ENCODE measurements at regions not wholly inside any gene's neighbourhood (a gene's known extent, or its start where the extent isn't known, plus 50 kb on each side); places are given as distances from the start of the nearest gene placed in this dataset.

DNA sequence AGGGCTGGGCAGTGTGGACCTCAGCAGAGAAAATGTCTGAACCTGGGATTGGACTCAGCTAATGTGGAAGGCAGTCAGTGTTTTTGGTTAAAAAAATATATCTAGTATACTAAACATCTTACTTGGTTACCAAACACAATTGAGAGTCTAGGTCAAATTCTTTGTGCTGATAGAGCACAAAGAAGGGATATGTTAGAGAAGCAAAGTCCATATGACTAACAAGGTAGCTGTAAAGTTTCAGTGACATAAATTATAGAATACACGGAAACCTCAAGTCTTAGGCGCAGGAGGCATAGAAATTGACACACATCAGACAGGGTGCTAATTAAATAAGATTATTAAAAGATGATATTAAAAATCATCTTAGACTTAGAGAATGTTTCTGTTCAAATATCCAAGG is 718.3 kb downstream of the TLR4 start:
- no peak for DNase-seq
- WGBS, 2 donors, result 84 to 90% methylated on average over 2 of the region's 2 CpGs

DNA sequence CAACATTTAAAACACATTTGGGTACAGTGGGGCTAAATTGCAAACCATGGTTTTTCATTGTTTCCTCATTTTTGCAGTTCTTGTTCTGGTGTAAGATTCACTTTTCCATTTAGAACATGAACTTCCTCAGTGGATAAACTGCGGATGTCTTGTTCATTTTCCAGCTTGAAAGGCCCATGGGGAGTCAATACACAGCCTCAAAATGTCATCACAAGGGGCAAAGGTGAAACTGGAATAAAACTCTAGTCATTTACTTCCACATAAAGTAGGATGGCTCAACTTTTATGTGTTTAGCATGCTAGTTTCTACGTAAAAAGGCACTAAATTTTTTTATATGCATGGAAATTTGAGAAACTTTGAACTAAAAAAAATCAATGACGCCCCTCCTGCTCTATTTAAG is 718.8 kb downstream of the TLR4 start:
- Histone ChIP-seq H3K27ac (no peak overlapping the region), H3K9me3 (no peaks in the 10 kb centered on the region), H3K36me3 (no peaks in the 10 kb centered on the region), H3K4me1 (no peaks in the 10 kb centered on the region), H3K4me3 (no peak overlapping the region), H3K27me3 (no peaks in the 10 kb centered on the region)
- WGBS, 2 donors, result 67 to 84% methylated on average over 3 of the region's 3 CpGs
- TF ChIP-seq, protein P1, sequence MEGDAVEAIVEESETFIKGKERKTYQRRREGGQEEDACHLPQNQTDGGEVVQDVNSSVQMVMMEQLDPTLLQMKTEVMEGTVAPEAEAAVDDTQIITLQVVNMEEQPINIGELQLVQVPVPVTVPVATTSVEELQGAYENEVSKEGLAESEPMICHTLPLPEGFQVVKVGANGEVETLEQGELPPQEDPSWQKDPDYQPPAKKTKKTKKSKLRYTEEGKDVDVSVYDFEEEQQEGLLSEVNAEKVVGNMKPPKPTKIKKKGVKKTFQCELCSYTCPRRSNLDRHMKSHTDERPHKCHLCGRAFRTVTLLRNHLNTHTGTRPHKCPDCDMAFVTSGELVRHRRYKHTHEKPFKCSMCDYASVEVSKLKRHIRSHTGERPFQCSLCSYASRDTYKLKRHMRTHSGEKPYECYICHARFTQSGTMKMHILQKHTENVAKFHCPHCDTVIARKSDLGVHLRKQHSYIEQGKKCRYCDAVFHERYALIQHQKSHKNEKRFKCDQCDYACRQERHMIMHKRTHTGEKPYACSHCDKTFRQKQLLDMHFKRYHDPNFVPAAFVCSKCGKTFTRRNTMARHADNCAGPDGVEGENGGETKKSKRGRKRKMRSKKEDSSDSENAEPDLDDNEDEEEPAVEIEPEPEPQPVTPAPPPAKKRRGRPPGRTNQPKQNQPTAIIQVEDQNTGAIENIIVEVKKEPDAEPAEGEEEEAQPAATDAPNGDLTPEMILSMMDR (IDR thresholded peaks at IDR 0.05), result no peak
- TF ChIP-seq POLR2A (IDR thresholded peaks at IDR 0.05), result no peak
- intact Hi-C loops (cut with DNase I), result no loop called here
- no peak for DNase-seq

More for the DNA sequence above, 718.3 kb downstream of the TLR4 start:
- Histone ChIP-seq H3K4me3 (no peak overlapping the region), H3K4me1 (no peaks in the 10 kb centered on the region), H3K27ac (no peak overlapping the region), H3K36me3 (no peaks in the 10 kb centered on the region), H3K27me3 (no peaks in the 10 kb centered on the region), H3K9me3 (no peaks in the 10 kb centered on the region)
- TF ChIP-seq, protein P1 (IDR thresholded peaks at IDR 0.05), result no peak
- TF ChIP-seq POLR2A (IDR thresholded peaks at IDR 0.05), result no peak
- intact Hi-C loops (cut with DNase I), result no loop called here

DNA sequence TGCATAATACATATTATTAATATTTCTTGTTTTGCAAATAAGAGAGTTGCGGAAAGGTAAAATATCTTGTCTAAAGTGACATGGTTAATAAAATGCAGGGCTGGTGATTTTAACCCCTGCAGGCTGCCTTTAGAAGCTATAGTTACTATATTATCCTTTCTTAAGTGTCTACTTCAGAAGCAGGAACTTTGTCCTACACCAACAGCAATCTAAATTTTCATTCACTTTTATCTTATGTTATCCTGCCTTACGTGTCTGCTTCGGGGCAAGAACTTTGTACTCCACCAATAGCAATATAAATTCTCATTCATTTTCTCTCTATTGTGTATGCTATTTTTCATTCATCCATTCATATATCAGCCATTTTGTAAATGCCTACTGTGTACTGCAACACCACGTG is 719.5 kb downstream of the TLR4 start:
- no peak for DNase-seq
- no peaks in the 10 kb centered on the region for H3K36me3 ChIP-seq
- H3K4me3 ChIP-seq, result no peak overlapping the region
- no peaks in the 10 kb centered on the region for H3K9me3 ChIP-seq
- WGBS, 2 donors, result 82 to 83% methylated on average over 4 of the region's 4 CpGs
- intact Hi-C loops (cut with DNase I), result no loop called here
- H3K27ac ChIP-seq, result no peak overlapping the region
- no peaks in the 10 kb centered on the region for H3K27me3 ChIP-seq
- no peak for TF ChIP-seq POLR2A (IDR thresholded peaks at IDR 0.05)
- TF ChIP-seq, protein P1 (IDR thresholded peaks at IDR 0.05), result no peak
- no peaks in the 10 kb centered on the region for H3K4me1 ChIP-seq

DNA sequence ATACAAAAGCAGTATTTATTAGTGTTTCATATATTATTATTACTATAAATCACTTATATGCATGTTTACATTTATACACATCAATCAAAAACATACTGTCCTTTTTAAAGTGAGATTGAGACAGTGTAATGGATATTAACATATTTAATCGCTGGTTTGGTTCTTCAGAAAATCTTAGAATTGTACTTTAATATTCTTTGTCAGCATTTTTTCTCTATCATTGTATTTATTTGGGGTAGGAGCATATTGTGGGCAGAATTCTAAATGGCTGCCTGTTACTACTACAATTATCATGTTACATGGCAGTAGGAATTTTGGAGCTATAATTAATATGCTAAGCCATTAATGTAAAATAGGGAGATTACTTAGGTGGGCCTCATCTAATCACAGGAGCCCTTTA is 722.6 kb downstream of the TLR4 start:
- no peak overlapping the region for H3K27ac ChIP-seq
- no peaks in the 10 kb centered on the region for H3K27me3 ChIP-seq
- WGBS, 2 donors, result 59 to 70% methylated on average over 1 of the region's 1 CpG
- no peak for DNase-seq
- no peak overlapping the region for H3K4me3 ChIP-seq
- TF ChIP-seq POLR2A (IDR thresholded peaks at IDR 0.05), result no peak
- TF ChIP-seq, protein P1 (IDR thresholded peaks at IDR 0.05), result no peak
- intact Hi-C loops (cut with DNase I), result no loop called here
- no peaks in the 10 kb centered on the region for H3K9me3 ChIP-seq
- no peaks in the 10 kb centered on the region for H3K36me3 ChIP-seq
- no peaks in the 10 kb centered on the region for H3K4me1 ChIP-seq

DNA sequence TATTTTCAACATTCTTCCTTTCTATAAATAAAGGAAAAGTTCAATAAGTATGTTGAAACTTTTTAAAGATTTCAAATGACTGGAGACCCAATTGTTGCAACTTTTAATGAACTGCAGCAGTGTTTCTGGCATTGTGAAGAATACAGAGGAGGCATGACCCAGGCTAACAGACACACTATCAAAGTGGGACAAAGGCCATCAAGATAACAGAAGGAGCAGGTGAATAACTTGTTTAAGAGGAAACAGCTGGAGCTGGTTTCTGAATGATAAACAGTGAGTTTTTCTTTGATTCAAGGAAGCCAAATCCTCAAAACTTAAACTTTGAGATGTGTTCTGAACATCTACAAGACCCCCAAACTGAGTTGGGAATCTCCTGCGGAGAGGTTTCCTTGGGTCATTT is 734.6 kb downstream of the TLR4 start:
- Histone ChIP-seq H3K36me3 (no peaks in the 10 kb centered on the region), H3K4me3 (no peak overlapping the region), H3K4me1 (no peaks in the 10 kb centered on the region), H3K27me3 (no peaks in the 10 kb centered on the region), H3K27ac (no peak overlapping the region), H3K9me3 (no peaks in the 10 kb centered on the region)
- 62 to 88% methylated on average over 1 of the region's 1 CpG for WGBS, 2 donors
- intact Hi-C loops (cut with DNase I), result no loop called here
- TF ChIP-seq POLR2A (IDR thresholded peaks at IDR 0.05), result no peak
- TF ChIP-seq, protein P1 (IDR thresholded peaks at IDR 0.05), result no peak
- no peak for DNase-seq
